COLO668 (cell line): ENCODE measurements at regions not wholly inside any gene's neighbourhood (a gene's known extent, or its start where the extent isn't known, plus 50 kb on each side); places are given as distances from the start of the nearest gene placed in this dataset.

Experiments used
- DNase-seq: peaks from one replicate; lab custom pipeline; 2025; ENCODE audit not compliant: unreplicated experiment; lab: John Stamatoyannopoulos, UW

- DNase-seq, result no peak
Observed at GRCh38 chr20:58004146-58004545, 224.3 kb downstream of the ANKRD60 start.

- DNase-seq, result no peak
Observed at GRCh38 chr20:58003525-58003924, 224.9 kb downstream of the ANKRD60 start.

DNA sequence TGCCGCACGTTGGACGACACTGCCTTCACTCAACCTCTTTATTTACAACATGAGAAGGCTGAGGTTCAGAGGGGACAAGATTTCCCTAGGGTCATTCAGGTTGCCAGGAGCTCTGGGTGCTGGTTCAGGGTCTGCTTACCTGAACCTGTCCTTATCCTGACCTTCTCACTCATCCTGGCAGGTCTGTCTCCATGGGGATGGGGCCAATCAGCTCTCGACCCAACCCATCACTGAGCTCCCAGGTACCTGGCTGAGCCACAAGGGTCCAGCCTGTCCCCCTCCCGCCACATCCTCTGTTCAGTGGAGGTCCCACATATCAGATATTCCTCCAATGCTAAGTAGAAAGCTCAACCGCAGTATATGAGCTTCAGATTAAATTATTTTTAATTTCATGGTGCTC is 225.6 kb downstream of the ANKRD60 start:
- DNase-seq, result no peak

DNA sequence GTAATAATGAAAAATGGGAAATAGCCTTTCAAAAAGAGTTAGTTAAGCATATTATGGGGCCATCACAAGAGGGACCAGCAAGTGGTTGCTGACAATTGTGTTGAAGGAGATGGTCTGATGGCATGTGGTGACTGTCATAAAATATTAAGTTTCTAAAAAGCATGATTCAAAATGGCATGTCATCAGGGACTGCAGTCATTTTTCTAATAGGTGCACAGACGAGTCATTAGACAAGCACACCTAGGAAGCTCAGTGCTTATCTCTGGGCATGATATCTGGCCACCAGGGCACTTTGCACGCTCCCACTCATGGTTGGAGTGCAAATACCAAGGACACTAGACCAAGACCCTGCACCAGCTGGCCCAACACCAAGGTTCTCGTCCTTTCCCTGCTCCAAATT is 226.5 kb downstream of the ANKRD60 start:
- no peak for DNase-seq

DNA sequence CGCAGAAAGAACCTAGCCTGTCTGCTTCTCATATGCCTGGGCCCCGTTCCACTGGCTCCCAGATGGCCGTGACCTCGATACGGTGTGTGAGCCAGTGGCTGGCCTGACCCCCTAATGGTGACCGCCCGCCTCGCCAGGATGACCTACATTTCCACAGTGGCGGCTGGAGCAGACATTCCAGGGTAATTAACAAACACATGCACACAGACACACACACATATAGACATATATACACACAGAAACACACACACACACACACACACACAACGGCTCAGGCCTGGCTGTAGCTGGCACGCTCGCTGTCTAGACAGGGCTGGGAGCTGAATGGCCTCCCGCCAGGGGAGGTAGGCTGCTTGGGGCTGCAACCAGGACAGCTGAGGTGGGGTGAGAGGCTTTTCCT is 227.1 kb downstream of the ANKRD60 start:
- no peak for DNase-seq

GRCh38 chr20:58000861-58001260 is 227.6 kb downstream of the ANKRD60 start:
- DNase-seq, result no peak

DNA sequence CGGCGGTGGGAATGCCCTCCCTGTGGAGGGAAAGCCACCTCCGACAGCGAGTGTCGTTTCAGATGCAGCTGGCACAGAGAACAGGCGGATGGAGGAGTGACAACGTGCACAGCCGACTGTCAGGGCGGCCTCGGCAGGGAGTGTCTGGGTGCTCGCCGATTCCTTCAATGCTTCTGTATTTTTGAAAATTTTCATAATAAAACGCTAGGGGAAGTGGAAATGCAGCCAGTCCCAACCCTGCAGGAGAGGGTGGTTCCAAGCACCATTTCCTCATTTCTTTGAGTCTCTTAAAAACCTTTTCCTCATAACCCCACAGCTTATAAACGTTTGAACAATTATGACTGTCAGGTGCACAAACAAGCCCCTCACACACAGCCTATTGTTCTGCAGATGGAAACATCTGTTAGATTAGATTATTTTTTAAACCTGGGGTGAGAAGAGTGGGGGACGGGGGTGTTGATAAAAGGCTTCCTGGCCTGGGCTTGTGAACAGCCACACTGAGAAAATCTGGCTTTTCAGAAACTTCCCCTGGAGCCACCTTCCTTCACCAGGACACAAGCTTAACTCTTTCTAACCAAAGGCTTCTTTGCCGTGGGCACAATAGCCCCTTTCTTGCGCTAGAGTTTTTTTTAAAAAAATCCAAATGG is 228.9 kb downstream of the ANKRD60 start:
- DNase-seq, result no peak

DNA sequence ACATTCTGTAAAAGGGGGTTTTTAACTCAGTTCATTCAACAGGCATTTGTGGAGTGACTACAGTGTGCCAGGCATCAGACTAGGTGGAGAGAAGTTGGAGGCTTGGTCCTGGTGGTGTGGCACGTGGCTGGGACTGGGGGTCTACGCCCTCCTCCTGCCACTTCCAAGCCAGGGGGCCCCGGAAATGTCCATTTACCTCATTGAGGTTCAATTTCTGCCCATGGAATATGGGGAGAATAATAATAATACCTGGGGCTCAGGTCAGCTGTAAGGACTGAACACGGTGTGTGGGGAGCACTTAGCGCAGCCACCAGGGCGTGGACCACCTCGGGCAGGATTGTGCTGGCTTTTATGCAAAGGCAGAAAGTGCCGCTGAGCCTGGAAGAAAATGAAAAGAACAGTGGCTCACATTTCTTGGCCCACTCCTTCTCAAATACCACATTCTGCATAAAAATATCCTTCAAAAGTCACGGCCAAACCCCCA is 229.4 kb downstream of the ANKRD60 start:
- DNase-seq, result no peak

DNA sequence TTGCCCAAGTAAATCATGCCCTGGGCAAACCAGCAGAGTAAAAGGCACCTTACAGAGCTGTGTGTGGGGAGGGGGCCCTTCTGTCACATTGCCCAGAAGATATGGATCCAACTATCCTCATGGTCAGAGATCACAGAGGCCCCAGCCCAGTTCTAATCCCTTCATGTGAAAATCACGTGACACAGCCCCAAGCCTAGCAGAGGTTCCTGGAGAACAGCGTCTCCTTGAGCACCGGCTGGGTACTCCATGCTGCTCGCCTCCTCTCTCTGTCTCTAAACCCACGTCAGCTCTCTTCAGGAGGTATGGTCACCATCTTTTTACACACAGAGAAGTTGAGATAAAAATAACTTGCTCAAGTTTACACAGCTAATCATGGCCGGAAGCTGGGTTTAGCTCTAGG is 230.2 kb downstream of the ANKRD60 start:
- DNase-seq, result no peak

GRCh38 chr20:57996936-57997890 is 231.2 kb downstream of the ANKRD60 start:
- no peak for DNase-seq

- no peak for DNase-seq
Observed at GRCh38 chr20:57996465-57996864, 232.0 kb downstream of the ANKRD60 start.

GRCh38 chr20:57995381-57995977 is 233.0 kb downstream of the ANKRD60 start:
- DNase-seq, result no peak

DNA sequence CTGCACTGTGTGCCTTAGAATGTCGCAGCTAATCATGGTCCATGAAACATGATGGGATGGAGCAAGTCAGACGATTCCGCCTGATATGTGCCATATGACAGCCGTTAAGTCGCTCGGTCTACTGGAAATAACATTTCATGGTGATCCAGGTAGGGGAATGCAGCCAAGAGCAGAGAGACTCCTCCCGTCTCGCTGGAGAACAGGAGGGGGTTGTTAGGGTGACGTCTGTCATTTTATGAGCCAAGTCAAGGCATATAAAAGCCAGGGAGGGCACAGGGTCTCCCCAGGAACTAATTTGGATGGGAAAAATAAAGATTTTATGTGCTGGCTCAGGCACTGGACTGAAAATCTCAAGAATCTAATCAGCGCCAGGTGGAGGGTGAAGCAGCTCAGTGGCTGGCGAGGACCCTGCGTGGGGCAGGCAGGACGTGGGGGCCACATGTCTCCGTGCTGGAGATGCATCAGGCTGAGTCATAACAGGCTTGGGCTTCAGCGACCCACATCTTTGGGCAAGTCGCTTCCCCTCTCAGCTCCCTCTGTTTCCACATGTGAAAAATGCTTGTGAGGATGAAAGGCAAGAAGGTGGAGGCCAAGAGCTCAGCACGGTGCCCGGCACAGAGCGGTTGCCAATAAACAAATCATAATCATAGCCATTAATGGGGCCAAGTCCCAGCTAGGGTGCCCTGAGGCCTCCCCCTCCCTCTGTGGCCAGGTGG is 234.6 kb downstream of the ANKRD60 start:
- DNase-seq, result no peak

DNA sequence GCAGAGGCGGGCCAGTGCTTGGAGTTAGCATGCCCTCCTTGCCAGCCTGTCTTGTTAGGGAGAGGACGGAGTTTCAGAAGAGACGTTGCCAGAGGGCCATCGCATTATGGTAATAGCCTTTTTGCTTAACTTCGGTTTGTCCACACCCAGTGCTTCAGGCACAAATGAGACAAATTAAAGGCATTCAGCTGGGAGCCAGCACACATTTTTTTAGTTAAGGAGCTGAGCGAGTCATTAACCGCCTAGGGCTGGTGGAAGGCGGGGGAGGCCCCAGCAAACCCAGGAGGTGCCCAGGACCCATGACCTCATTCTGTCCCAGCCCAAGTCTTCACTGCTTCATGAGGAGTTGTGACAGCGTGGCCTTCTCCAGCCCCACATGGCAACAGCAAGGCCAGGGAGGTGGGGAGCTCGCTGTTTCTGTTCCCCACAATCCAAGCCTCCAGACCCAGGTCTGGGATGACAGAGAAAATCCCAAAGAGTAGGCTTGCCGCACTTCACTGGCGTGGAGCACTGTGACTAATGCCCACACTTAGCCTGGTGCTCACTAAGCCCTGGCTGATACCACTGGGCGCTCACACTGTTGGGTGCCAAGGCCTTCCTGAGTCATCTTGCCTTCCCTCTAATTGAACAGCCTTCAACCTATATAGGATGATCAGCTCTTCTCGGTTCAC is 237.1 kb downstream of the ANKRD60 start:
- no peak for DNase-seq

- DNase-seq, result no peak
Observed at GRCh38 chr20:57990396-57990987, 238.0 kb downstream of the ANKRD60 start.

GRCh38 chr20:57988828-57989227 is 239.6 kb downstream of the ANKRD60 start:
- DNase-seq, result no peak

- DNase-seq, result no peak
Observed at GRCh38 chr20:57988422-57988821, 240.0 kb downstream of the ANKRD60 start.

DNA sequence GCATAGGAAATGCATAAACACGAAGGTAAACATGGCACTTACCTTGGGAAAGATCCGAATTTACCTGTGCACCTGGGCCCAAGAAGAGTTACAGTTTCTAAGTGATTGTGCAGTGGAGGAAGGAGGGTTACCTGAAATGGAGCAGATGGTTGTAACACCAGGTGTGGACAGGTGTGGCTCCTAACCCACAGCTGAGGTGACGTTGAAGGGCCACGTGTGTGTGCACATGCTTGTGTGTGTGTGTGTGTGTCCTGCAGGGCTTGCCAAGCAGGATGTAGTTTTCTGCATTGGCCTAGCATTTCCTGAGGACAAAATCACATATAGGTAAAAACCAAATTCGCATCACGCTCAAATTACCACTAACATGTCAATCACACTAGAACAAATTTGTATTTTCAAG is 240.8 kb downstream of the ANKRD60 start:
- DNase-seq, result no peak

DNA sequence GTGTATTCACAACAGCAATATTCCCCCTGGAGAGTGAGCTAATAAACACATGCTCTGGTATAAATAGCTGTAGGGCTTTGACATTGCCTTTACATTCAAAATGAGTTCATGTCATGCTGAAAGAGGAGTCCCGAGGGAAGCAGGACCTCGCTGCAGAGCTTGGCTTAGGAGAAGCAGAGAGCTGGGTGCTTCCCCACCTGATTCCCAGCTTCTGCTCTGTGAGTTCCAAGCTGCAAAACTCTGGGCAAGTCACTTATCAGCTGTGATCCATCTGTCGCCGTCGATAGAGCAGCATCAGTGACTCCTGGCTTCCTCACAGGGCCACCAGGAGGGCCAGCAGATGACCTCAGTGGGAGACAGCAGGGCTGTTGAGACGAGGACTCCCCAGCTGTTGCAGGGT is 241.8 kb downstream of the ANKRD60 start:
- no peak for DNase-seq

DNA sequence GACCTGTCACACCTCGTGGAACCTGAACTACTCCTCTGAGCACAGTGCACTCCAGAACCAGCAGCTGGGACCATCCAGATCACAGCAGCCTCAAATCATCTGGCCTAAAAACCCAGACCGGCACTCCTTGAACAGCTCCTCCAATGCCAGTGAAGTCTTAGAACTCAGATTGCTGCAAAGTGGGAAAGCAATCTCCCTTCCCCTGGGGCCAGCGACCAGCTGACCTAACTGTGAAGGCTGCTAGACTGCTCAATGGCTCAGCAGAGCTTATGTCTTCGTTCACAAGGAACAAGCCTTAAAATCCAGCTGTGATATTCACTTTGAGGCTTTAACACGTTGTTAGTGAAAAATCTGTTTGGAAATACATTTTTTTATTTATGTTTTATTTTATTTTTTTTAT is 243.2 kb downstream of the ANKRD60 start:
- DNase-seq, result no peak
